GM19043 (cell line): ENCODE measurements at regions not wholly inside any gene's neighbourhood (a gene's known extent, or its start where the extent isn't known, plus 50 kb on each side); places are given as distances from the start of the nearest gene placed in this dataset.

Experiments
- ATAC-seq: cut with Tn5 transposase; IDR thresholded peaks from one replicate; pipeline ENCODE4 v1.9.1; 2021; ENCODE audit warnings: low read depth; ENCODE audit not compliant: unreplicated experiment

- ATAC-seq: no peak
These were observed 327.9 kb upstream of the DIO3 start for GRCh38 chr14:101233391-101233790.

- ATAC-seq: no peak
These were observed 327.5 kb upstream of the DIO3 start for GRCh38 chr14:101233808-101234207.

DNA sequence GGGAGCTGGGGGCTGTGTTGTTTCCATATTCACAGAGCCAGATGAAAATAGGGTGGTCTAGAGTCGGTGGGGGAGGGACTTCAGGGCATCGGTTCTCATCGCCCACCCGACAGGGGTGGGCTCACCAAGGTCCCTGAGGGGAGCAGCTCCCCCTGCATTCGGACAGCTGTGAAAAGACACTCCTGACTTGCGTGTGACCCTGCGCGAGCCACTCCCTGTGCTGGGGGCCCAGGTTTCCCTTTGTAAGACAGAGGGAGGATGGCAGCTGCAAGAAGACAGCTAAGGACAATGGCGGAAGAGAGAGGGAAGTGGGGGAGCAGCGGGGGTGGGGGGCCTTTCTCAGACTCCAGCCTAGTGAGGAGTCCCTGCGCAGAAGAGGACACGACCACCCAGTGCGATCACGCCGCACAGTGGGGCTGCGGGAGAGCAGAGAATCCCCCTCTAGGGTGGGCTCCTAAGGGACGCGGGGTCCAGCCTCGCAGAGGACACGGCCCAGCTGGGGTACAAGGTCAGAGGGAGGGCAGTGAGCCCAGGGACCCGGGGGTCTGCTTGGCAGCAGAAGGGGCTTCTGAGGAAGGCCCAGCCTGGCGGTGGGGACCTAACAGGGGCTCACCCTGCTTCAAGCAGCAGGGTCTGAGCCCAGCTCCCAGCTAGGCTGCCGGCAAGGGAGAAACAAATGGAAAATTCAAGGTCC is 326.9 kb upstream of the DIO3 start:
- ATAC-seq: no peak

- no peak for ATAC-seq
These were observed 326.3 kb upstream of the DIO3 start for GRCh38 chr14:101234999-101235334.

DNA sequence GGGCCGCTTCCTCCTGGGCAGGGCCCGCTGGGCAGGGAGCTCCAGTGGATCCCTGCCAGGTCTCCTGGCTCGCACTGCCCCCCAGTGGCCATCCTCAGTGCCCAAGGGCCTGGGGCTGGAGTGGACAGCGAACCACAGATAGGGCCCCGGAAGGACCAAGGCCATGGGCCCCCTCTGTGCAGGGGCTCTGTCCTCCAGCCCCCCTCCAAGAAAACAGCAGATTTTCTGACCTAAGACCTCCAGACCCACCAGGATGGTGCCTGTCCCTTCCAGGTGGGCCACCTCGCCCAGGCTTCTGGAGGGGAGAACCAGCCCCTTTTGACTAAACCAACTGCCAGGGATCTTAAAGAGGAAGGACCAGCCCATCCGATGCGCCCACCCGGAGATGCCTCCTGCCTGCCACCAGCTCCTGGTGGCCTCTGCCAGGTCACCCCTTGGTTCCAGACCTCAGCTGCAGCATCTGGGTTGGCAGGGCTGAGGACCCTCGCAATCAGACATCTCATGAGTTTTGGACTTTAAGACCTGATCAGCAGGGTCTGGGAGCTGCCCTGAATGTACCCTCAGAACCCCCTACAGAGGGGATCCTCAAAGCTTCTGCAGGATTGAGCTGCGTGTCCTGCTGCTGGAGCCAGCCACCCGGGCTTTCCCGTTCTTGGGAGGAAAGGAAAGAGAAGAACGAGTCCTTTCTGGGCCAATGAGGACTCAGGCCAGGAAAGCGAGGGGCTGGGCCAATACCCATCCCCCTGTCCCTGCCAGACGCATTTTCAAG is 325.8 kb upstream of the DIO3 start:
- ATAC-seq: no peak

GRCh38 chr14:101236496-101237251 is 324.6 kb upstream of the DIO3 start:
- no peak for ATAC-seq

- no peak for ATAC-seq
These were observed 324.1 kb upstream of the DIO3 start for GRCh38 chr14:101237252-101237616.

- no peak for ATAC-seq
These were observed 322.2 kb upstream of the DIO3 start for GRCh38 chr14:101239065-101239464.

DNA sequence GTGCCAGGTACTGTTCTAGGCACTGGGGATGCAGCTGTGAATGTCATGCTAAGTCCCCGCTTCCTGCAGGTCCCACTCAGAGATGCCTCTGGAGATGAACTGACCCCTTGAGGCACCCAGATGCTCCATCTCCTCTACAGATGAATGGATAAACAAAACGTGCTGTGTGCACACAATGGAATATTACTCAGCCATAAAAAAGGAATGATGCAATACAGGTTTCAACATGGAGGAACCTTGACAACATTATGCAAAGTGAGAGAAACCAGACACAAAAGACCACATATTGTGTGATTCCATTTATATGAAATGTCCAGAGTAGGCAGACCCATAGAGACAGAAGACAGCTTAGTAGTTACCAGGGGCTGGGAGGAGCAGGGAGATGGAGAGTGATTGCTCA is 320.1 kb upstream of the DIO3 start:
- no peak for ATAC-seq

GRCh38 chr14:101241807-101242278 is 319.5 kb upstream of the DIO3 start:
- ATAC-seq: no peak

DNA sequence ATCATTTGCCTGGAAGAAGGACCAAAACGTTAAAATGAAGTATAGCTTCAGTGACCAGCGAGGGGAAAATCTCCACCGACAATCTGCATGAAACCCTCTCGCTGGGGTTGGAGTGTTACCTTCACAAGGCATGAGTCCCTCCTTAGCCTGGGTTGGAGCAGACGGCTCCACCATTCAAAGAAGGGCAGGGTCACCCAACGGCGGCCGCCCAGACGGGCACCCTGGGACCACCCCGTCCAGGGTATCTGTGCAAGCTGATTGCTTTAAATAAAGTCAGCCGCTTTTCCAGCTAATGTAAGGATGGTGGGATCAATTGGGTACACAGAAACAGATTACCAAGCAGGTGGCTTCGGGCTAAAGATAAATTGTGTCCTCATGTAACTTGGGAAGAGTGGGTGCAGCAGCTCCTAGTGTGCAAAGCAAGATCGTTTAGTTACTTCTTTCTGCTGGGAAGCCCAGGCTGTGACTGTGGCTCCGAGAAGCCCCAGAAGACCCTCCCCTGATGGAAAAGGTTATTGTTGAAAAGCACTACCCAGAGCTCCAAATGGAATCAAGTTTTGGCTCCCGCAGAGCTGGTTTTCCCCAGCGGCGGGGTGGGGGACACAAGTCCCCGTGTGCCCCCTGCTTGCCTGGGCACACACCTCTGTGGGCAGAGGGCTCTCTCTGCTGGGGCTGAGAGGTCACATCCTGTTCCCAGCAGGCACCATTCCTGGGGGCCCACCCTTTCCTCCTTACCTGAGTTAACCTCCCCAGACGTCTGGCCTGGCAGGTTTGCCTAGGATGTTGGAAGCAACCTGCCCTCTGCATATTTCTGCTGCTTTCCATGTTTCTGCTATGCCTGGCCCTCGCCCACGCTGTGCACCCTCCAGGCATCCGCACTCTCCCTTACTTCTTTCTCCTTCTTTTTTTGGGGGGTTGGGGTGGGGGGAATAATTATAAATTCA is 318.6 kb upstream of the DIO3 start:
- ATAC-seq: no peak

- no peak for ATAC-seq
These were observed 317.5 kb upstream of the DIO3 start for GRCh38 chr14:101243587-101244338.

DNA sequence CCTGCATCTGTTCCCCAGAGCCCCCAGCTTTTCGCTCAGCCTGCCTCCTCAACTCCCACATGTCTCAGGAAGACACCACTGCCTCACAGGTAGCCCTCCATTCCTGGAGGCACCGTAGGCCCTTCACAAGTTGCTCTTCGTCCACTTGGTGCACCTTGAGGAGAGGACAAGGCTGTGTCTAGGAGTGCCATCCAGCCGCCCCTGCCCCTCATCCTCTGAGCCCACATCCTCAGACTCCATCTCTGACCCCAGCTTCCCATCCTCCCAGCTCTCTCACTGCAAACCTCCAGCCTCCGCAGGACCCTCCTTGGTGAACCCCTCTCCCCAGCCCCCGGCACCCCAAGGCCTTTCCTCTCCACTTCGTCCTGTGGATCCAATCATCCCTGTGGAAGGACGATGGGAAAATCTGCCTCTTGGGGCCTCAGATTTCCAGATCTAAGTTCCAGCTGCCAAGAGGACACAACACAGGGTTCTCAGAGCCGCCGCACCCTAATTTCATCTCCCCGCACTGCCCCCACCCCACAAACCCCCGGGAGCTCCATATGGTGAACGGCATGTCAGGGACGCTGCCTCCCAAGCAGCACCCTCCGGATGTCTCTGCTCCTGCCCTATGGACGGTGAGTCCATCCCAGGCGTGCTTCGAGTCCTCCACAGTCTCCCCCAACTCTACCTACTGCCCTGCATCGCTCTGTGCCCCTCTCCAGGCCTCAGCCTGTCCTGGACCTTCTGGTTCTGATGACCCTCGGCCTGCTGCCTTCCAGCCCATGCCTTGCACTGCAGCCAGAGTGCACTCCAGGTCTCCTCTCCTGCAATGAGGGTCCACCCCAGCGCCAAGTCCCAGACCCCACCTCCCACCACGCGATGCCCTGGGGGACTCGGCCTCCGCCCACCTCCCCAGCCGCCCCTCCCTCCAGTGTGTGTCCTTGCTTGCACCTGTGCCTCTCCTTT is 314.1 kb upstream of the DIO3 start:
- no peak for ATAC-seq

GRCh38 chr14:101247842-101248725 is 313.2 kb upstream of the DIO3 start:
- ATAC-seq: no peak

DNA sequence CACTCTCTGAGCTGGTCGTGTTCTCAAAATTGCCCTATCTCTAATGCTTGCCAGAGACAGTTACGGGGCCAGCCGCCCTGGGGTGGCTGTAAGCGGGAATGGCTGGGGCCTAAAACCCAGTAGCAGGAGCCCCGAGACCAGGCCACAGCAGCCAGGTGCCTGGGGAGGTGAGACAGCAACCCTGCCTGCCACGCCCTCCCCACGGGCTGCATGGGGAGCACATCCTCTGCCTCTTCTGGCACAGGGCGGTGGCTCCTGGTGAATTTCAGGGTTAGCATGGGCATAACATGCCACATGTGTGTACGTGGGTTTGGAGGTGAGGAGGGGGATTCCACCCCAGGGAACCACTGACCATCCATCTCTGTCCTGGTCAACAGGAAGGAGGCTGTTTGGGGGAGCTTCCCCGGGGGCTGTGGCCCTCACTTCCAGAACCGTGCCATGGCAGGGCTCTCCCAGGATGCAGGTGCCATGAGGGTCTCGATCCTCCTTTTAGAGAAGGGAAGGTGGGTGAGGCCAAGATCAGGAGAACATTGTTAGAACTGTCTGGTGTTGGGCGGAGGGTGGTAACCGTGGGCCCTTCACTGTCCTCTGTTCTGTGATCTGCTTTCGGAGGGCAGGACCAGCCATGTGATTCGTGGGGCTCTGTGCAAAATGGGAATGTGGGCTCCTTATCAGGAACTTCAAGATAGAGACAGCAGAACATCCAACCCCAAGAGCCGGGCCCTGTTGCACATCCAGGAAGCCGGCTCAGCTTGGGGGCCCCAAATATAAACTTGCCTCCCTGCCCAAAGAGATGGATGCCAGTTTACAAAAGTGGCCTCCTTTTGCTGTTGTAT is 312.2 kb upstream of the DIO3 start:
- no peak for ATAC-seq

DNA sequence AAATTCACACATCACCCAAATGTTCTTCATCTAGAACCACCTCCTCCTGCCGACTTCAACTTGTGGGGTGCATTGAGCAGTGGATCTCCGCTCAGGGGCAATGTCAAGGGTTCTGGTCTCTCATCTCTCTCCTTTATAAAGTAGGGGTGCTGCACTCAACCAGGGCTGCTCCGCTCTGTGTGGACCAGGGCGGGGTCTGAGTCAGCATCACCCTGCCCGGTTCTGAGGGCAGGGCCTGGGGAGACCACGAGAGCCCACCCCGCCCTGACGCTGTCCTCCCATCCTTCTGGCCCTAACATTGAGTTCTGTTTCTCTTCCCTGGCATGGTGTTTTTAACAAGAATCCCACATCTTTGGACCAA is 311.6 kb upstream of the DIO3 start:
- no peak for ATAC-seq
